ENCODE measurements at regions not wholly inside any gene's neighbourhood (a gene's known extent, or its start where the extent isn't known, plus 50 kb on each side); places are given as distances from the start of the nearest gene placed in this dataset.

GRCh38 chr15:31254431-31255175 lies 72.0 kb upstream of the KLF13 start:
- Histone ChIP-seq H3K4me1 (replicated peaks) (peaks cover 8% of the 10 kb centered on the region), H3K27ac (peak overlapping the region; percentile 56 to 60), H3K4me3 (no peak overlapping the region), H3K27me3 (replicated peaks; ENCODE audit: insufficient read depth) (no peaks in the 10 kb centered on the region), H3K36me3 (no peaks in the 10 kb centered on the region), H3K9me3 (no peaks in the 10 kb centered on the region)
- 14% methylated on average over 7 of the region's 7 CpGs for whole genome bisulfite sequencing
- intact Hi-C loops (cut with DNase I) = no loop called here
- TF ChIP-seq, protein P1, sequence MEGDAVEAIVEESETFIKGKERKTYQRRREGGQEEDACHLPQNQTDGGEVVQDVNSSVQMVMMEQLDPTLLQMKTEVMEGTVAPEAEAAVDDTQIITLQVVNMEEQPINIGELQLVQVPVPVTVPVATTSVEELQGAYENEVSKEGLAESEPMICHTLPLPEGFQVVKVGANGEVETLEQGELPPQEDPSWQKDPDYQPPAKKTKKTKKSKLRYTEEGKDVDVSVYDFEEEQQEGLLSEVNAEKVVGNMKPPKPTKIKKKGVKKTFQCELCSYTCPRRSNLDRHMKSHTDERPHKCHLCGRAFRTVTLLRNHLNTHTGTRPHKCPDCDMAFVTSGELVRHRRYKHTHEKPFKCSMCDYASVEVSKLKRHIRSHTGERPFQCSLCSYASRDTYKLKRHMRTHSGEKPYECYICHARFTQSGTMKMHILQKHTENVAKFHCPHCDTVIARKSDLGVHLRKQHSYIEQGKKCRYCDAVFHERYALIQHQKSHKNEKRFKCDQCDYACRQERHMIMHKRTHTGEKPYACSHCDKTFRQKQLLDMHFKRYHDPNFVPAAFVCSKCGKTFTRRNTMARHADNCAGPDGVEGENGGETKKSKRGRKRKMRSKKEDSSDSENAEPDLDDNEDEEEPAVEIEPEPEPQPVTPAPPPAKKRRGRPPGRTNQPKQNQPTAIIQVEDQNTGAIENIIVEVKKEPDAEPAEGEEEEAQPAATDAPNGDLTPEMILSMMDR (IDR thresholded peaks at IDR 0.05) = peak in 1 of 4 experiments; percentile 14
- no peak for TF ChIP-seq POLR2A (IDR thresholded peaks at IDR 0.05)
- TF ChIP-seq POLR2AphosphoS5 (IDR thresholded peaks at IDR 0.05) = peak; percentile 91
- DNase-seq (ENCODE audit: low spot score) = peak; percentile 71

- TF ChIP-seq, protein P1 (IDR thresholded peaks at IDR 0.05) = no peak
- no peak for TF ChIP-seq POLR2AphosphoS5 (IDR thresholded peaks at IDR 0.05)
- TF ChIP-seq POLR2A (IDR thresholded peaks at IDR 0.05) = no peak
- DNase-seq (ENCODE audit: low spot score) = no peak
- Histone ChIP-seq H3K4me1 (replicated peaks) (peaks cover 8% of the 10 kb centered on the region), H3K9me3 (no peaks in the 10 kb centered on the region), H3K36me3 (no peaks in the 10 kb centered on the region), H3K27me3 (replicated peaks; ENCODE audit: insufficient read depth) (no peaks in the 10 kb centered on the region), H3K4me3 (no peak overlapping the region), H3K27ac (peak overlapping the region; percentile 56 to 60)
- intact Hi-C loops (cut with DNase I) = no loop called here
- 82% methylated on average over 5 of the region's 5 CpGs for WGBS
These were observed 71.5 kb upstream of the KLF13 start for GRCh38 chr15:31255176-31255510.

GRCh38 chr15:31255732-31256377 lies 70.8 kb upstream of the KLF13 start:
- DNase-seq (ENCODE audit: low spot score) = peak; percentile 28
- Histone ChIP-seq H3K27me3 (replicated peaks; ENCODE audit: insufficient read depth) (no peaks in the 10 kb centered on the region), H3K4me3 (no peak overlapping the region), H3K9me3 (no peaks in the 10 kb centered on the region), H3K4me1 (replicated peaks) (peaks cover 8% of the 10 kb centered on the region), H3K27ac (peak overlapping the region in 1 of 2 donors; percentile 60), H3K36me3 (no peaks in the 10 kb centered on the region)
- TF ChIP-seq POLR2A (IDR thresholded peaks at IDR 0.05) (no peak), POLR2AphosphoS5 (IDR thresholded peaks at IDR 0.05) (no peak)
- TF ChIP-seq, protein P1 (IDR thresholded peaks at IDR 0.05) = no peak
- 81% methylated on average over 9 of the region's 9 CpGs for WGBS
- intact Hi-C loops (cut with DNase I) = no loop called here

- H3K9me3 ChIP-seq = no peaks in the 10 kb centered on the region
- no peaks in the 10 kb centered on the region for H3K36me3 ChIP-seq
- intact Hi-C loops (cut with DNase I) = no loop called here
- no peak overlapping the region for H3K27ac ChIP-seq
- no peak overlapping the region for H3K4me3 ChIP-seq
- peaks cover 8% of the 10 kb centered on the region for H3K4me1 ChIP-seq (replicated peaks)
- TF ChIP-seq, protein P1 (IDR thresholded peaks at IDR 0.05) = no peak
- TF ChIP-seq POLR2A (IDR thresholded peaks at IDR 0.05) = no peak
- no peak for TF ChIP-seq POLR2AphosphoS5 (IDR thresholded peaks at IDR 0.05)
- DNase-seq (ENCODE audit: low spot score) = no peak
- no peaks in the 10 kb centered on the region for H3K27me3 ChIP-seq (replicated peaks; ENCODE audit: insufficient read depth)
- WGBS = 87% methylated on average over 11 of the region's 11 CpGs
These were observed 70.0 kb upstream of the KLF13 start for GRCh38 chr15:31256378-31257265.

Measured in prostate gland (tissue), 2 donors.